PC-9 (cell line): ENCODE measurements at regions not wholly inside any gene's neighbourhood (a gene's known extent, or its start where the extent isn't known, plus 50 kb on each side); places are given as distances from the start of the nearest gene placed in this dataset.

Experiments used
- BruUV-seq: library from RNA; stranded (reverse); fragments of 400-500 nt; replicated peaks from 2 replicates; lab custom pipeline; 2021; lab: Mats Ljungman, UMichigan
- CTCF ChIA-PET: fragments of 300-600 bp; sonication (Branson Sonifier 250); formaldehyde crosslinking; loops from one replicate; lab custom pipeline; 2022; ENCODE audit warnings: antibody characterized with exemption; lab: Charles Lee
- POLR2A ChIA-PET: fragments of 300-600 bp; sonication (Branson Sonifier 250); formaldehyde crosslinking; loops from one replicate; lab custom pipeline; 2022; ENCODE audit warnings: antibody characterized with exemption; ENCODE audit not compliant: unreplicated experiment; lab: Charles Lee
- DNase-seq, 2 experiments: peaks; one replicate each; pipeline versions ENCODE4 v3.0.0 to v3.0.0-alpha.2; 2015 to 2022; ENCODE audit warnings: mixed read lengths in 1 of 2
- H2AFZ ChIP-seq: fragments of 200-600 bp; sonication (generic); 2 replicates; pipeline ENCODE4 v1.8.1; 2017; ENCODE audit warnings: antibody characterized with exemption
- H3F3A ChIP-seq: fragments of 200-600 bp; sonication (generic); 2 replicates; pipeline ENCODE4 v1.8.1; 2017; ENCODE audit warnings: antibody characterized with exemption, mild to moderate bottlenecking, low read depth; ENCODE audit not compliant: insufficient read depth
- H3K27ac ChIP-seq: fragments of 200-600 bp; sonication (generic); 2 replicates; pipeline ENCODE4 v1.6.1; 2016; ENCODE audit warnings: mixed run types
- H3K27me3 ChIP-seq: fragments of 200-600 bp; sonication (generic); 2 replicates; pipeline ENCODE4 v1.6.1; 2016; ENCODE audit warnings: low read depth, mixed run types; ENCODE audit not compliant: insufficient read depth
- H3K36me3 ChIP-seq: fragments of 200-600 bp; sonication (generic); 2 replicates; pipeline ENCODE4 v1.6.1; 2016; ENCODE audit warnings: low read depth, mixed run types
- H3K4me1 ChIP-seq: fragments of 200-600 bp; sonication (generic); replicated peaks from 2 replicates; pipeline ENCODE4 v1.6.1; 2016; ENCODE audit warnings: mixed run types; ENCODE audit not compliant: insufficient read depth
- H3K4me2 ChIP-seq: fragments of 200-600 bp; sonication (generic); 2 replicates; pipeline ENCODE4 v1.6.1; 2017; ENCODE audit warnings: mixed run types
- H3K4me3 ChIP-seq: fragments of 200-600 bp; sonication (generic); 2 replicates; pipeline ENCODE4 v1.6.1; 2016; ENCODE audit warnings: mixed run types
- H3K79me2 ChIP-seq: fragments of 200-600 bp; sonication (generic); 2 replicates; pipeline ENCODE4 v1.6.1; 2017; ENCODE audit warnings: low read depth, mixed run types
- H3K9me2 ChIP-seq: fragments of 200-600 bp; sonication (generic); 2 replicates; pipeline ENCODE4 v1.8.1; 2017; ENCODE audit warnings: mild to moderate bottlenecking; ENCODE audit not compliant: insufficient read depth
- H3K9me3 ChIP-seq: fragments of 200-600 bp; sonication (generic); 2 replicates; pipeline ENCODE4 v1.8.1; 2016; ENCODE audit warnings: low read depth; ENCODE audit not compliant: insufficient read depth
- H4K20me1 ChIP-seq: fragments of 200-600 bp; sonication (generic); 2 replicates; pipeline ENCODE4 v1.8.1; 2017; ENCODE audit not compliant: insufficient read depth
- EZH2 ChIP-seq: fragments of 200-600 bp; sonication (generic); IDR thresholded peaks from 2 replicates; pipeline ENCODE4 v1.8.0; 2017; ENCODE audit warnings: antibody characterized with exemption, low read depth
- intact Hi-C: fragments of 100-400 bp; cut with micrococcal nuclease; formaldehyde crosslinking; loops from one replicate; pipeline ENCODE4 v1.10.0; 2022; ENCODE audit not compliant: unreplicated experiment
- TF ChIP-seq, protein P1 (sequence below): fragments of 200-600 bp; sonication (generic); conservative IDR thresholded peaks from 2 replicates; pipeline ENCODE4 v1.6.1; 2017; ENCODE audit warnings: mixed run types, antibody characterized with exemption, mild to moderate bottlenecking, moderate library complexity

DNA sequence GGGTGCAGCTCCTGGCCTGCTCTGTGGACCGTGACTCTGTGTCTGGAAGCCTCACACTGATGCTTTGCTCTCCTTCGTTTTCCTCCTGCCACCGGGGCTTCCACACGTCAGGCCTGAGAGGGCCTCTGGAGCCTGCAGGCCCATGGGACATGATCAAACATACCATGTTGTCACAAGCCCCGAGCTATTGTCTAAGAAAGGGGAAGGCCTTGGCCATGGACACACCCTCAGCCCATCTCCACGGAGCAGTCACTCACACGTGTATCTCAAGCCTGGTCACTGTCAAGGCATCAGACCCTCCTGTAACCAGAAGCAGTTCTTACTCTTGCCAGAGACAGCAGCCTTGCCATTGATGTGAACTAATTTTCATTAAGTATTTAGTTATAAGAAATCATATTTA lies 814.1 kb upstream of the SALL3 start:
- TF ChIP-seq, protein P1, sequence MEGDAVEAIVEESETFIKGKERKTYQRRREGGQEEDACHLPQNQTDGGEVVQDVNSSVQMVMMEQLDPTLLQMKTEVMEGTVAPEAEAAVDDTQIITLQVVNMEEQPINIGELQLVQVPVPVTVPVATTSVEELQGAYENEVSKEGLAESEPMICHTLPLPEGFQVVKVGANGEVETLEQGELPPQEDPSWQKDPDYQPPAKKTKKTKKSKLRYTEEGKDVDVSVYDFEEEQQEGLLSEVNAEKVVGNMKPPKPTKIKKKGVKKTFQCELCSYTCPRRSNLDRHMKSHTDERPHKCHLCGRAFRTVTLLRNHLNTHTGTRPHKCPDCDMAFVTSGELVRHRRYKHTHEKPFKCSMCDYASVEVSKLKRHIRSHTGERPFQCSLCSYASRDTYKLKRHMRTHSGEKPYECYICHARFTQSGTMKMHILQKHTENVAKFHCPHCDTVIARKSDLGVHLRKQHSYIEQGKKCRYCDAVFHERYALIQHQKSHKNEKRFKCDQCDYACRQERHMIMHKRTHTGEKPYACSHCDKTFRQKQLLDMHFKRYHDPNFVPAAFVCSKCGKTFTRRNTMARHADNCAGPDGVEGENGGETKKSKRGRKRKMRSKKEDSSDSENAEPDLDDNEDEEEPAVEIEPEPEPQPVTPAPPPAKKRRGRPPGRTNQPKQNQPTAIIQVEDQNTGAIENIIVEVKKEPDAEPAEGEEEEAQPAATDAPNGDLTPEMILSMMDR = no peak
- no peak for TF ChIP-seq EZH2
- DNase-seq = no peak
- ChIA-PET CTCF (no interaction called here), POLR2A (no interaction called here)
- Histone ChIP-seq H3K79me2 (no peaks in the 10 kb centered on the region), H3K9me2 (no peaks in the 10 kb centered on the region), H3K4me2 (no peak overlapping the region), H3K27me3 (peaks cover 29% of the 10 kb centered on the region), H3K4me1 (0 out of 2 replicates have a peak, but pooled peaks cover 2% of the 10 kb centered on the region), H3K36me3 (no peaks in the 10 kb centered on the region), H2AFZ (no peak overlapping the region), H4K20me1 (no peaks in the 10 kb centered on the region), H3K4me3 (no peak overlapping the region), H3K27ac (no peak overlapping the region), H3F3A (no peaks in the 10 kb centered on the region), H3K9me3 (no peaks in the 10 kb centered on the region)
- intact Hi-C loops = no loop called here
- BruUV-seq = no TSS peak

- ChIA-PET CTCF (no interaction called here), POLR2A (no interaction called here)
These were observed 811.1 kb upstream of the SALL3 start for GRCh38 chr18:78168526-78168925.

DNA sequence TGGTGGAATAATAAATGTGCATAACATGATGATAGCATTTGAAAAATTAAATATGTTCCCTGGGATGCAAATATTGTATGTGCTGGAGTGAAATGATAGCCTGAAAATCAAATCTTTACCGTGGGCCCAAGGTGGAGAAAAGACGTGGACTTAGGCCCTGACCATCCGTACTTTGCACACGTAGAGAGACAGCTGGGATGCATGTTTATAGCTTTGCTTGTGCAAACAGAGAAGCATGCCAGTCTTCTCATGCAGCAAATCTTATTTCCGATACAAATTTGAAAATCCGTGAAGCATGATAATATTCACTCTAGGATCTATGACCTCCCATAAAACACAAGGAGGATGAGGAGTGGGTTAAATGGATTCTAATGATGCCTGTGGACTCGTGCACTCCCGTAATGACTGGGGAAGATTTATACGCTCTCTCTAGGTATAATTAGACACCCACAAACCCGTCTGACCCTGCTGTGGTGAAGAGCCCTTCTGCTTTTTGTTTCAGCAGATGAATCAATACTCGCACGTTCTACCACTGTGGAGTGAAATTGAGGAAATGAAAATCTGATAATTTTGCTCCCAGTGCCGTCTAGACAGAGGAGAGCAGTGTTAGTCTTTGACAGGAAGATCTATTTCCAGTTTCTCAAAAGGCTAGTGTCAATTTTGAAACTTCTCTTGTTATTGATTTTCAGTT lies 810.3 kb upstream of the SALL3 start:
- BruUV-seq = no TSS peak
- H4K20me1 ChIP-seq = no peaks in the 10 kb centered on the region
- H2AFZ ChIP-seq = no peak overlapping the region
- ChIA-PET POLR2A (no interaction called here), CTCF (no interaction called here)
- TF ChIP-seq, protein P1 = no peak
- no peak for TF ChIP-seq EZH2
- no peaks in the 10 kb centered on the region for H3K4me1 ChIP-seq
- DNase-seq = no peak
- intact Hi-C loops = no loop called here
- no peaks in the 10 kb centered on the region for H3K9me2 ChIP-seq
- no peaks in the 10 kb centered on the region for H3F3A ChIP-seq
- no peaks in the 10 kb centered on the region for H3K36me3 ChIP-seq
- no peaks in the 10 kb centered on the region for H3K79me2 ChIP-seq
- no peaks in the 10 kb centered on the region for H3K9me3 ChIP-seq
- H3K4me3 ChIP-seq = no peak overlapping the region
- H3K27me3 ChIP-seq = peaks cover 33% of the 10 kb centered on the region
- H3K27ac ChIP-seq = no peak overlapping the region
- no peak overlapping the region for H3K4me2 ChIP-seq

More at GRCh38 chr18:78168526-78168925, 811.1 kb upstream of the SALL3 start:
- H3K4me2 ChIP-seq = no peak overlapping the region
- no peak overlapping the region for H3K27ac ChIP-seq
- no peaks in the 10 kb centered on the region for H3K4me1 ChIP-seq
- no TSS peak for BruUV-seq
- no peaks in the 10 kb centered on the region for H3K9me3 ChIP-seq
- no peaks in the 10 kb centered on the region for H4K20me1 ChIP-seq
- H3F3A ChIP-seq = no peaks in the 10 kb centered on the region
- no peaks in the 10 kb centered on the region for H3K79me2 ChIP-seq
- H2AFZ ChIP-seq = no peak overlapping the region
- no peaks in the 10 kb centered on the region for H3K36me3 ChIP-seq
- TF ChIP-seq, protein P1 = no peak
- TF ChIP-seq EZH2 = no peak
- H3K27me3 ChIP-seq = peaks cover 35% of the 10 kb centered on the region
- no peak for DNase-seq
- H3K4me3 ChIP-seq = no peak overlapping the region
- no peaks in the 10 kb centered on the region for H3K9me2 ChIP-seq
- intact Hi-C loops = no loop called here
